LHCN-M2 (cell line): ENCODE measurements at regions not wholly inside any gene's neighbourhood (a gene's known extent, or its start where the extent isn't known, plus 50 kb on each side); places are given as distances from the start of the nearest gene placed in this dataset.
"Not testable (repeated sequence)": the region's sequence is repeated elsewhere in the genome, so short reads cannot be mapped to it uniquely, and the experiment has no call there.

Experiments used
- DNase-seq: peaks from one replicate; pipeline ENCODE4 v3.0.0-alpha.2; 2012; ENCODE audit warnings: low read depth

DNA sequence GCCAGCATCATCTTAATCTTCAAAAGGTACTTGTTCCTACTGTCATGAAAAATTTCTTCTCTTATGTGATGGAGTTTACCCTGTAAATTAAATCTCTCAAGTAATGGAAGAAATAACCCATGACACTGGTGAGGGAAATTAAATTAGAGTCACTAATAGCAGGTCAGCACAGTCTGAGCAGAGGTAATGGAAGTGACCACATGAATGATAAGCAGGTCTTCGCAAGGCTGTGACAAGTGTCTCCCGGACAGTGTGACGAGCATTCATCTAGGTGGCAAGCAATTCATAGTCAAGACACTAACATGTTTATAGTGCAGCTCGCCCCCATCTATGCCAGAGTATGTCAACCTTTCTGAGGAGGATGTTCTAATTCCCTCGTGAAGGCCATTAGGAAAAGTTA, 249.2 kb downstream of the FRK start:
- no peak for DNase-seq

DNA sequence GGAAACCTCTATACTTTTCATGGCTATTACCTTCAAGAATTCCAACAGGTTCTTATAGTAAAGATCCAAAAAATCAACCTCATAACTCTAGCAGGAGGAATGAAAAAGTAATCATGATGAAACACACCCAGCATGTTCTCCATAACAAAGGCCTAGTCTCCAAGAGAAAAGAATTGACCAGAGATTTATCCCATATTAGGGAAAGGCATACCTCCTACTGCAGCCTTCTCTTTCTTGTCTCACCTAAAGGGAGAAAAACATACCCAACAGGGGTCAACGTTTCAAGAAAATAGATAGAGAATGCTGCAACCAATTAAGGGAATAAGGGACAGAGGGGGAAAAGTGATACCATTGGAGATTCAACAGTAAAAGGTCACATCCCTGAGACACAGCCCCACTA, 262.5 kb downstream of the FRK start:
- DNase-seq: no peak

DNA sequence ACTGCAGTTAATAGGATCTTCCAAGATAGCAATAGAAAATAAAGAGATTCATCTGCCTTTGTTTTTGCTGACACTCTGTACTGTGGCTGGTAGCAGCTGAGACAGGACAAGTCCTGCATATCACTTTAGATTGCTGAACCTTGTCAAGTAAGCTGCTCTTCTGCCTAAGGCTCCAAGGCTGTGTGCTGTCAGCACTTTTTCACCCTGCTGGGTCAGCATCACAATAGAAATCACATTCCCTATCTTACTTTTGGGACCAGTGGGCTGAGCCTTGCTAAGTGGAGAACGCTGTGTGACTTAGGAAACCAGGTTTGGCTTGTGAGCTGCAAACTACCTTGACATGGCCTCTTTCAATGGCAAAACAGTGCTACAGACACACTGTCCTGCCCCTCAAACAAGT, 263.9 kb downstream of the FRK start:
- DNase-seq: no peak

DNA sequence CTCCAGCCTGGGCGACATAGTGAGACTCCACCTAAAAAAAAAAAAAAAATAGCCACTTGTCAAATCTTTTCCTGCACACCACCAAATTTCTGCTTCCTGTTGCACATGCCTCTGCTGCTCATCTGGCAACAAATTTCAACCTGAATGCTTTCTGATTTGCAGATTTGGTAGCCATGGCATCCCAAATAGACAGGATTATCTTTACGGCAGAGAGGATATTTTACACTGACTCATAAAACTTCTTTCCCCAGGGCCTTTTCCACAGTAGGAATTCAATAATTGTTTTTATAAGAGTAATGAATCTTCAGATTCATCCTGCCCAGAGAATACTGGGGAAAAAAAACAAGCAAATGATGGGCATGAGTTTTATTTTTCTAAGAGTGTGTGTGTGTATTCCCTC, 264.6 kb downstream of the FRK start:
- peak; percentile 25 for DNase-seq

DNA sequence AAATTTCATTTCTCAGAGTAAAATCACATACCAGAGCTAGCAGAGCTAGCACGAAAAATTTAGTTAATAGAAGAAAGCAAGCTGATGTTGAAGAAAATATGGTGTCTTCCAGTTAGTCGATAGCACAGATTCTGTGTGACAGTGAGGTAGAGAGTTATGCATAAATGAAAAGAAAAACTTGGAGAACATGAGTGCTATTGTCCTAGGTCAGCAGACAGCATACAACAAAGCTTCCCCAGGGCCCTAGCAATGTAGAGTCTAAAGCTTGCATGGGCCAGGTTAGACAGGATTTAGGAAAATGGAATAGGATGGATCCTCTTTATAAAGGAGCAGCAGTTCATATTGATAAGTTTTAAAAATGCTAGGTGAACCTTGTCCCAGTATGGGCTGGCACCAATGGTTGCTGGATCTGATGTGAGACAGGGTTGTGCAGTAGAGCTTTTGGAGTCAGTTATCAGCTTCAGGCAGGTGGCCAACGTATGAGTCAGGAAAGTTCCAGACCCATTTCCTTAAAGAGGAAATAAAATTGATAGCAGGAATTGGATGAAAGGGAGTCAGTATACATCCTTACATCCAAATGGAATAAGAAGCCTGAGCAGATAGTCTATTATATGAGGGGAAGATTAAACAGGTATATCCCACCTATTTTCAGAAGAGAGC, 277.2 kb downstream of the FRK start:
- DNase-seq: peak; percentile 19

DNA sequence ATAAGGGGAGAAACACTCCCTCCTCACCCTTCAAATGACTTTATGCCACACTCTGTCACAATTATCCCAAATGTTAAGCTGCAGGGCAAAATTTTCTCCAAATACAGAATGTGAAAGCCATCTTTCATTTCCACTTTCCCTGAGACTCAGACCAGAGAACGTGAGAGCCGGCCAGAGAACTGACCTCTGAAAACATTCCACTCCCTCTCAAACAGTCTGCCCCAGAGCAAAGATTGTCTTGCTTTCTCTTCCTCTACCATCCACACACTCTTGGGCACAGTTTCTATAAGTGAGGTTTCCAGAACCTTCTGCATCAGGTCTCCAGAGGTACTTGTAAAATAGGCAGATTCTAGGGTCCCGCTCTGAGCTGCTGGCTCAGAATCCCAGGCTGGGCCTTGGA, 278.1 kb downstream of the FRK start:
- no peak for DNase-seq

DNA sequence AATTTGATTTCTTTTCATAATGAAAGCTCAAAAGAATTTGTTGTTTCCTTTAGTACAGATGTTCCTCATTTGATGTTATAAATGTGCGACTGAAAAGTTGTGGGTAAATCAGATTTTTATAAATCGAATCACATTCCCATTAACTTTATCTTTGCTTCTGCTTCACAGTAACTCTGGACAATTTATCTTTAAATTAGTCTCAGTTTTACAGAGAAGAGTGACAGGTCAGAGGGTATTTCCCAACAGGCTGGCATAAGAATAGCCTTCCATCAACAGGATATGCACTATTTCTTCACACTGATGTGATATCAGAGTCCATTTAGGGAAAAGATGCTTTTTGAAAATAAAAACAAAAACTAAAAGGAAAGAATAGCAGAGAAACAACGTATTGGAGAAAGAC, 286.9 kb downstream of the FRK start:
- no peak for DNase-seq

DNA sequence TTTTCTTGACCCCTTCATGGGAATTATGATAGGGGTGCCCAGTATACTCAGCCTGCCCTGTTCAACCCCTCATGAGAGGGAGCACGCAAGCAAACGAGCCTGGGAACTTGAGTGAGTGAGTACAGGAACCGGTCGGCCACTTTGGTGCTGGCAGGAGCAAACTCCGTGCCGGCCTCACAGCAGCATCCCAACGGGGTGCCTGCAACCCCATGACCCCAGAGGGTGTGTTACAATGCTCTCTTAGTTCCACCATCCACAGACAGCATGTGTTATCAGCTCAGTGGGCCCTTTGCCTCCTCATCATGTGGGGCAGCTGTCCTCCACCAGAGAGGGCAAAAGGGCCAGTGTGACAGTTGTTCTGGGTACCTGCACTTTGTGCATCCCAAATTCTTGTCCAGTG, 289.8 kb downstream of the FRK start:
- no peak for DNase-seq

DNA sequence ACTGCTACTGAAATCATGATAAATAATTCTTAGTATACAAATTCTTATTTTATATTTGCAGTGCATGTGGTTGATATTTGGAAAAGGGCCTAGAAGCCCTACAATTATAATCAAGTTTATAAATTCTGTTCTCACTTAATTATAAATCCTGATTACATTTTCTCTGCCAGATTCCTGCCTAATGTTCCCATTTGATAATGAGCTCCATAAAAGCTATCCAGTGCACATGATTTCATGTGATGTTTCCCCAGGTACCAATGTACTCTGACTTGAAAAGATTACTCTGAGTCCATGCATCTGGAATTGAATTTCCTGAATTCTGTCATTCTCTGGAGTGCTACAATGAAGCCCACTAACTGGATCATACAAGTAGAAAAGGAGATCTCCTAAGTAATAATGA, 292.2 kb downstream of the FRK start:
- no peak for DNase-seq

DNA sequence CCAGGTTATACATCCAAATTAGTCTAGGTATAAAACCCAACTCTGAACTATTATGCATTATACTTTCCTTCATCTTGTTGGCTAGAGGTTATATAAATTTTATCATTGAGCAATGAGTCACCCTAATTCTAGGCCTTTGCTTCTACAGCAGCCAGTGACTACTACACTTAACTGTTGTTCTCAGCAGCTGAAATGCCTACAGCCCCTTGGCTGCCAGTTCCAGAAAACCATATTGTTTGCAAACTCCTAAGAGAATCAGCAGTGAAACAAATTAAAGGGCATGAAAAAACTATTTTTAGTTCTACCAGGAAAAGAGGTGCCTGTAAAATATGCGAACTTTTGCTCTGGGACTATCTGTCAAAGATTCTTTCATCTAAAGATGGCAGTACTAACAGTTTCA, 292.8 kb downstream of the FRK start:
- peak; percentile 12 for DNase-seq

DNA sequence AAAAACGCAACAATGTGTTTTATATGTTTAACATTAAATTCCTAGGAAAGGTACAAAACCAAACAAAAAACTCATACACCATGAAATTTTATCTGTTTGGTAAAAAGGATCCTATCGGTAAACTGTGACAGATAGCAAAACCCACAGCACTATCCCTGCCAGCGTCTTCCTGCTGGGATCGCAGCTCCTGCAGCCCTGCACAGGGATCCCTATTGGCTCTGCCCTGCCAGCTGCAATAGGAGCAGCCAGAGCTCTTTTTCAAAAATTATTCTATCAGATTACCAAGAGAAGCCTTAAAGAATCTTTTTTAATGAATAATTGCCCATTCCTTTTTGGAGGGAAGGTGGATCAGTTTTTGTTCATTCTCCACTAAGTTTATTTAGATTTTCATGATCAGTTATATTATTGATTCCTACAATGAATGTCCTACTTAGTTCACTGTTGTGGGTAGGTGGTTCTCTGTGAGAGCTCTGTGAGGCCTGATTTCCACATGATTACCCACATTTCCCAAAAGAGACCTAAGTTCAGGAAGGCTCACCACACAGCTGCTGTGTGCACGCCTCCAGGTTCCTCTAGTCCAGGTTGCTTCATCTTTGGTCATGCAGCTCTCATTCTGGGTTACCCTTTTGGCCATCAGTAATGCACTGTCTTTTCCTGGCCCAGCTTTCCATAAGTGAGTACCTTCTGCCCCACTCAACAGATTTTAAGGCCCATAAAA, 293.8 kb downstream of the FRK start:
- DNase-seq: peak; percentile 1

DNA sequence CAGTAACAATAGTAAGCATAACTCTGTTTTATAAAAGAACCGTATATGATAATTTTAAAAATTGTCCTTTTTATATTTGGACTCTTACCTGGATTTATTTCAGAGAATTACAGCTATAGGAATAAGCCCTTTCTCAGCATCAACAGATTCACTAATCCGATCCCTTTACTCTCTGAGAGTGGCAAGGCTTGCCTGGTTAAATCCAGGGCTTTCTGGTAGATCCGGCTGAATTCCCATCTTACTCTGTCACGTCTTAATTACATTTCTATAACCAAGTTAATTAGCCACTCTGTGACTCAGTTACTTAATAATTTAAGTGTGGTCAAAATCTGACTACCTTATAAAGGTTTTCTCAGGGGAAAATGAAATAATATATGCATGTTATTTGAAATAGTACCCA, 294.7 kb downstream of the FRK start:
- no peak for DNase-seq

DNA sequence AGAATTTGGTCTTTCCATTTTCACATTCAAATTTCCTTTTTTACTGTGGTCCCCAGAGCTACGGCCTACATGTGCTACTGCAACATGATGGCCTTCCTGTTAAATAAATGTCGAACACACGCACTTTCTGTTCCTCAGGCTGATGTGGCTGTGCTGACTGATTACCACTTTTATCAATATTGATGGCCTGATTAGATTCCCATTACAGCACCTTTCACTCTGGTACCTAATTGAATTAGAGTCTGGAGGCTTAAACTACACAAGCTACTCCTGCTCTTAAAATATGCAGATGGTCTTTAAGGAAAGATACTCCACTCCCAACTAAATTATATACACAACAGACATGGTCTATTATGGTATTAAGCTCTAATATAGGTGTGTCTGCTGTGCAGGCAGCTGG, 301.6 kb downstream of the FRK start:
- no peak for DNase-seq

DNA sequence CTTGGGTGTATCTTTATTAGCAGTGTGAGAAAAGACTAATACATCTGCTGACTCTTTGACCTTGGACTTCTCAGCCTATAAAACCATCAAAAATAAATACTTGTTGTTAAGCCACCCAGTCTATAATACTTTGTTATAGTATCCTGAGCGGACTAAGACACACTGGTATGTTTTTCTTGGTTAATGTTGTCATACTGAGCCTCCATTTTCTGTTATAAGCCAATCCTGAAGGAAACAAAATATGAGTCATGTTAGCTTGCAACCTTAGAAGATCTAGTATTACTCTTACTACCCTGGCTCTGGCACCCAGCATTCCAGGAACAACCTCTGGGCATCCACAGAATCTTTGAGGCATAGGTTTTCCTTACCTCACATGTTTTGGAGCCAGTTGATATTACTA, 307.2 kb downstream of the FRK start:
- DNase-seq: peak; percentile 74

DNA sequence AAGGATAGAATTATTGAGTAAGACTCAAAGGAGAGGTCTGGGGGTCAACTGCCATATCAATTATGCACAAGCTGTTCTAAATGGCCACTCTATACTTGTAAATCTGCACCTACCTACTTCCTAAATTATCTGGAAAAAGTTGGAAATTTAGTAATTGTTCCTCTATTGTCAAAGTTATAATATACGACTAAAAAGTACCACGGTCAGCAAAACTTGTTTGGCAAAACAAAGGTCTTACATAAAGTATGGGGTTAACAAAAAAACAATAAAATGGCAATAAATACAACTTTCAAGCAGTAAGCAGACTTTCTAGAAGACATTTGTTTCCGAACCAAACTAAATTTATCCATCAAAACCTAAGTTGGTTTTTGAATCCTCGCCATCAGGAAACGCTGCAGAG, 309.7 kb downstream of the FRK start:
- DNase-seq: no peak

DNA sequence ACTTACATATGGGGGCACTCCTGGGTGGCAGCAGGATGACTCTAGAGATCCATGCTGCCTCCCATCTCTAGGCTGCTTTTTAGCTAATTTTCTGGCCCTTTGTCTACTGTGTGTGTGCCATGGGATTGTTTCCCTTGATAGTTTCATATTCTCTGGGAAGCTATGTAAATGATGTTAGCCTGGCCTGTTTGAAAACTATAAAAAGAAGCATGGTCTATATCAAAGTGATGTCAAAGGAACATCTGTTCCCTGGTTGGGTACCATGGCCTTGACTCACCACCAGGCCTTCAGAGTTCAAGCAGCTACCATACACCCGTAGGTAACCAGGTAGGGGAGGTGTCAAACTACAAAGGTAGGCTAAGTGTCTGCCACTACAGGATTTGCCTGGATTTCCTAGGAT, 310.4 kb downstream of the FRK start:
- DNase-seq: no peak

DNA sequence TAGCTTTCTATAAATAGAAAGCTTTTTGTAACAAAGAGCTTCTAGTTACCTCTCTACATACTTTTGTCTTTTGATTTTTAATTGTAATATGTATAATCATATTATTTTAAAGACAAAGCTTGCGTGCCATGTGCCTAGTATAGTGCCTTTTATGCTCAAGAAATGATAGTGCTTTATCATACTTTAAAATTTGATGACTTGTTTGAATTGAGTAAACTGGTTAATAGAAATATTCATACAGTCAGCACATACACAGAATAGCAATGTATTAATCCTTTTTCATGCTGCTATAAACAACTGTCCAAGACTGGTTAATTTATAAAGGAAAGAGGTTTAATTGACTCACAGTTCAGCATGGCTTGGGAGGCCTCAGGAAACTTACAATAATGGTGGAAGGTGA, 313.0 kb downstream of the FRK start:
- DNase-seq: no peak

DNA sequence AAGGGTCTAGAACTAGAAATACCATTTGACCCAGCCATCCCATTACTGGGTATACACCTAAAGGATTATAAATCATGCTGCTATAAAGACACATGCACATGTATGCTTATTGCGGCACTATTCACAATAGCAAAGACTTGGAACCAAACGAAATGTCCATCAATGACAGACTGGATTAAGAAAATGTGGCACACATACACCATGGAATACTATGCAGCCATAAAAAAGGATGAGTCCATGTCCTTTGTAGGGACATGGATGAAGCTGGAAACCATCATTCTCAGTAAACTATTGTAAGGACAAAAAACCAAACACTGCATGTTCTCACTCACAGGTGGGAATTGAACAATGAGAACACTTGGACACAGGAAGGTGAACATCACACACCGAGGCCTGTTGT, 314.1 kb downstream of the FRK start:
- not testable (repeated sequence) for DNase-seq

DNA sequence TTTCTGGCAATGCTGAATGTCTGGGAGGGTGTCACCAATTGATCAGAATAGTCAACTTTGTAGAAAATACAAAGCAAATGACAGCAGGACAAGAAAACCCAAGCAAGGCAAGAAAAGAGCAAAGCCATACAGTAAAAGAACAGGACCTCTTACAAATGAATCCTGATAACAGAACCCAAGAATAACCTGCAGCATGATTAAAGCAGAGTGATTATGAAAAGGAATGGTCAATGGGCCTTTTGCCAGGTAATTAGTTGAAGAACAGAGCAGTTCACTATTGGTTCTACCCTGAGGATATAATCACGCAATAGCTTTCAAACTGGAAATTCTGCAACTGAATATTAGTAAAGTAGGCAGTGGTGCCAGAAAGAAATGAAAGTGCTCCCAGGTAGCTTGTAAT, 319.8 kb downstream of the FRK start:
- no peak for DNase-seq

DNA sequence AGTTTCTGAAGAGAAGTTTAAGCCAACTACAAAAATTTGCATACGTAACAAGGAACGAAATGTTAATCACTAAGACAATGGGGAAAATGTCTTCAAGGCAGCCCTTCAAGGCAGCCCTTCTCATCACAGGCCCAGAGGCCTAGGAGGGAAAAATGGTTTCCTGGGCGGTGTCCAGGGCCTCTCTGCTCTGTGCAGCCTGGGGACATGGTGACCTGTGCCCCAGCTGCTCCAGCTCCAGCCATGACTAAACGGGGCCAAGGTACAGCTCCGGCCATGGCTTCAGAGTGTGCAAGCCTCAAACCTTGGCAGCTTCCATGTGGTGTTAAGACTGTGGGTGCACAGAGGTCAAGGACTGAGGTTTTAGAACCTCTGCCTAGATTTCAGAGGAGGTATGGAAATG, 325.1 kb downstream of the FRK start:
- no peak for DNase-seq

DNA sequence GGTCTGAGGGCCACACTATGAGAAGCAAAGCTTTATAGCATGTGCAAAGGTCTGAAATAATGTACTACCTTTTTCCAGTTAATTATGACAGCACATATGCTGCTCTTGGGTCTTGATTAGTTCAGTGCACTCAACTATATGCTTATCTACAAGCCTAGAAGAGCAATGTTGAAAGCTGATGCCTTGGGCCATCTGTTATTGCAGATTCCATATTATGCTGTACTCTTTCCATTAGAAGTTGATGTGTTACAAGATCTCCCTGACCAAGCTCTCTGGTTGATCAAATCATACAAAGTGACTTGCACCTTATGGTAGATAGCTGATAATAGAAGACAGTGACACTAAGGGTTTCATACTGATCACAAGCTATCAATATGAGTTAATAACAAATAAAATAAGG, 327.3 kb downstream of the FRK start:
- DNase-seq: no peak

DNA sequence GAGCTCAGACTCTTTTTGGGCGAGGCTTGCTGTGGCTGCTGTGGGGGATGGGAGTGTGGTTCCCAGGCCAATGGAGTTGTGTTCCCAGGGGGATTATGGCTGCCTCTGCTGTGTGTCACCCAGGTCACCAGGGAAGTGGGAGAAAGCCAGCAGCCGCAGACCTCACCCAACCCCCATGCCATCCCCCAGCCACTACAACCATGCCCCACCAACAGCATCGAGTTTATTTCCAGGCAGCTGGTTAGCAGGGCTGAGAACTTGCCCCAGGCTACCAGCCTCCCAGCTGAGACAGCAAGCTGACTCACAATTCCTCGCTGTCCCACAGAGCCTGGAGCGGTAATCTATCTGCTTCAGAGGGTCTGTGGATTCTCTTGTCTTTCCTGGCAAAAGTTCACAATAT, 331.7 kb downstream of the FRK start:
- DNase-seq: no peak

DNA sequence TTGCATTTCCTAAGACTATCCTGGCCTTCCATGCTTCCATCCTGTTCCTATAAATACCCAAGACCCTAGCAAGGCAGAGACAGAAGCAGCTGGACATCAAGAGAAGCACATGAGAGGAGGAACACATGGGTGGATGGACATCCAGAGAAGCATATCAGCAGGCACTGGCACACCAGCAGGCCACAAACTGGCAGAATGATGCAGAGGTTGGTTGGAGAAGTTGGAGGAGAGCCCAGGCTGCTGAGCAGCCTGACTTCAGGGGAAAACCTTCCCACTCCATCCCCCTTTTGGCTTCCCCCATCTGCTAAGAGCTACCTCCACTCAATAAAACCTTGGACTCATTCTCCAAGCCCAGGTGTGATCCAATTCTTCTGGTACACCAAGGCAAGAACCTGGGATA, 332.5 kb downstream of the FRK start:
- no peak for DNase-seq

DNA sequence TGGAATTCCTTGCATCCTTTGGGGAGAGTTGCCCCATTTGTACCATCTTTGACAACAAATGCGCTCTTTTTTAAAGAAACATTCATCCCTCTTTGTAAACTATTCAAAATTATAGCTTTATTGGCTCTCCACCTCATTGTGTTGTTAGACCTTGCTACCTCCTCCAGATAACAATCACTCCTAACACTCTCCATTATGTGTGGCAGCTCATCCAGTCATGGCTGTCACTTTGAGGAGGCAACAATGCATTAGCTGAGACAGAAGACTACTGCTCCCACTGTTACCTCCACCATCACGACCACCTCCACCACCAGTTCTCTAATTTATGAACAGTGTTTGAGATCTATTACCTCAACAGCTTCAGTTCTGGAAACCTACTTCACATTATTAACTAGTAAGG, 339.1 kb downstream of the FRK start:
- DNase-seq: no peak
